K562 (cell line): ENCODE measurements at regions not wholly inside any gene's neighbourhood (a gene's known extent, or its start where the extent isn't known, plus 50 kb on each side); places are given as distances from the start of the nearest gene placed in this dataset.

ENCODE experiments used
- ATAC-seq: fragments of 200-7000 bp; cut with Tn5 transposase; 3 replicates; pipeline ENCODE4 v1.9.1; 2020; ENCODE audit warnings: moderate library complexity
- BruUV-seq: library from RNA; stranded (reverse); fragments of 400-500 nt; replicated peaks from 2 replicates; lab custom pipeline; 2021; lab: Mats Ljungman, UMichigan
- CTCF ChIA-PET: fragments of 300-600 bp; formaldehyde crosslinking; extraction: SDS; loops from one replicate; lab custom pipeline; 2021; ENCODE audit warnings: low intra/inter-chr PET ratio; lab: Yijun Ruan, JAX
- POLR2A ChIA-PET: fragments of 300-600, 350-650 bp; sonication (Branson Sonifier 250); formaldehyde crosslinking; extraction: SDS; loops from one replicate; lab custom pipeline; 2021; ENCODE audit warnings: antibody characterized with exemption, inconsistent platforms; lab: Yijun Ruan, JAX
- DNase-seq, 4 experiments: peaks; one replicate each; pipeline versions ENCODE4 v3.0.0 to v3.0.0-alpha.2; 2011 to 2018; ENCODE audit warnings: low spot score in 3 of 4, mixed read lengths in 3 of 4; ENCODE audit errors: extremely low read depth in 1 of 4
- FAIRE-seq: peaks from 2 replicates; lab custom pipeline; 2011; peaks lifted over from hg19 to GRCh38; lab: Jason Lieb, UNC
- H2AFZ ChIP-seq: 2 replicates; pipeline ENCODE4 v1.6.0; 2011; ENCODE audit warnings: low read depth, low read length, control low read depth, inconsistent platforms
- H3K27ac ChIP-seq: fragments of 200-600 bp; 3 replicates; pipeline ENCODE4 v1.8.0; 2011; ENCODE audit warnings: low read depth, mild to moderate bottlenecking, control low read depth, inconsistent platforms, low read length, moderate library complexity, mixed read lengths; ENCODE audit errors: extremely low read depth
- H3K27me3 ChIP-seq, 2 experiments: fragments of 300-600 bp in 1 of 2; 2 replicates in 1 of 2; 3 replicates in 1 of 2; pipeline versions ENCODE4 v1.6.0 to v1.8.0; 2011; ENCODE audit warnings: inconsistent platforms in 2 of 2, low read length in 2 of 2, mild to moderate bottlenecking in 1 of 2, mixed read lengths in 1 of 2, moderate library complexity in 1 of 2; ENCODE audit not compliant: control insufficient read depth in 2 of 2, insufficient read depth in 2 of 2
- H3K36me3 ChIP-seq: fragments of 300-600 bp; 3 replicates; pipeline ENCODE4 v1.8.0; 2011; ENCODE audit warnings: mild to moderate bottlenecking, low read length, inconsistent platforms; ENCODE audit not compliant: control insufficient read depth, insufficient read depth
- H3K4me1 ChIP-seq, 2 experiments: fragments of 200-600 bp in 1 of 2; replicated peaks in 1 of 2; 2 replicates in 1 of 2; 3 replicates in 1 of 2; pipeline versions ENCODE4 v1.5.1 to v1.8.0; 2011; ENCODE audit warnings: inconsistent platforms in 2 of 2, low read length in 2 of 2, mild to moderate bottlenecking in 1 of 2, mixed read lengths in 1 of 2, moderate library complexity in 1 of 2; ENCODE audit not compliant: control insufficient read depth in 2 of 2, insufficient read depth in 2 of 2
- H3K4me2 ChIP-seq: 2 replicates; pipeline ENCODE4 v1.6.1; 2011; ENCODE audit warnings: low read length, control low read depth, inconsistent platforms, mixed read lengths; ENCODE audit not compliant: insufficient read depth
- H3K4me3 ChIP-seq: fragments of 200-600 bp; sonication (generic), shearing (Covaris generic); 2 replicates; pipeline ENCODE4 v1.5.1; 2016; ENCODE audit warnings: control low read depth, inconsistent platforms
- H3K79me2 ChIP-seq: fragments of 200-600 bp; 3 replicates; pipeline ENCODE4 v1.8.0; 2011; ENCODE audit warnings: low read length, inconsistent platforms; ENCODE audit not compliant: control insufficient read depth, insufficient read depth
- H3K9ac ChIP-seq, 2 experiments: 2 replicates each; pipeline versions ENCODE4 v1.6.0 to v1.6.1; 2011; ENCODE audit warnings: low read depth in 2 of 2, low read length in 2 of 2, control low read depth in 1 of 2, inconsistent platforms in 1 of 2, mild to moderate bottlenecking in 1 of 2, mixed read lengths in 1 of 2; ENCODE audit not compliant: insufficient read depth in 1 of 2
- H3K9me1 ChIP-seq: one replicate; pipeline ENCODE4 v1.6.0; 2011; ENCODE audit warnings: inconsistent platforms, mild to moderate bottlenecking, low read length, moderate library complexity; ENCODE audit not compliant: control insufficient read depth, insufficient read depth
- H3K9me3 ChIP-seq: replicated peaks from 2 replicates; pipeline ENCODE4 v1.5.1; 2011; ENCODE audit warnings: low read depth, low read length, inconsistent platforms; ENCODE audit not compliant: control insufficient read depth, insufficient read depth
- H4K20me1 ChIP-seq: replicated peaks from 2 replicates; pipeline ENCODE4 v1.6.1; 2011; ENCODE audit warnings: low read length, inconsistent platforms, mixed read lengths; ENCODE audit not compliant: control insufficient read depth, insufficient read depth
- ATF4 ChIP-seq: fragments of 450-650 bp; formaldehyde crosslinking; IDR thresholded peaks from 2 replicates; pipeline ENCODE4 v1.4.0; 2022; ENCODE audit warnings: mild to moderate bottlenecking, moderate library complexity
- BRD9 ChIP-seq: fragments of 450-650 bp; IDR thresholded peaks from 2 replicates; pipeline ENCODE4 v1.6.1; 2018; ENCODE audit warnings: low read depth; ENCODE audit not compliant: partially characterized antibody
- CCAR2 ChIP-seq: fragments of 200-400 bp; formaldehyde crosslinking; IDR thresholded peaks from 2 replicates; pipeline ENCODE4 v1.6.1; 2017; ENCODE audit warnings: mild to moderate bottlenecking, low read depth, low read length
- DIDO1 ChIP-seq: fragments of 450-650 bp; IDR thresholded peaks from 2 replicates; pipeline ENCODE4 v1.6.1; 2016; ENCODE audit warnings: low read depth, missing biosample characterization, missing genetic modification characterization
- EHMT2 ChIP-seq: fragments of 450-650 bp; IDR thresholded peaks from 2 replicates; pipeline ENCODE4 v1.6.1; 2018; ENCODE audit warnings: antibody characterized with exemption
- EWSR1 ChIP-seq: fragments of 450-650 bp; IDR thresholded peaks from 2 replicates; pipeline ENCODE4 v1.6.1; 2018; ENCODE audit warnings: borderline replicate concordance, mild to moderate bottlenecking, low read depth, moderate library complexity; ENCODE audit not compliant: partially characterized antibody
- FOXA3 ChIP-seq, 2 experiments: fragments of 450-650 bp in 1 of 2; sonication (generic) in 1 of 2; formaldehyde crosslinking; IDR thresholded peaks in 1 of 2; conservative IDR thresholded peaks in 1 of 2; 2 replicates each; pipeline versions ENCODE4 v1.4.0 to v1.8.0; 2020 to 2022; ENCODE audit warnings: mild to moderate bottlenecking in 2 of 2, missing genetic modification reagents in 1 of 2
- KAT2B ChIP-seq: IDR thresholded peaks from one replicate; pipeline ENCODE4 v1.6.1; 2012; ENCODE audit warnings: low read depth, mild to moderate bottlenecking, control low read depth, inconsistent platforms, low read length, moderate library complexity
- PTRF ChIP-seq: fragments of 450-650 bp; IDR thresholded peaks from 2 replicates; pipeline ENCODE4 v1.6.1; 2016; ENCODE audit warnings: mild to moderate bottlenecking, missing genetic modification characterization, missing compliant biosample characterization
- SAFB ChIP-seq: fragments of 200-400 bp; formaldehyde crosslinking; IDR thresholded peaks from 2 replicates; pipeline ENCODE4 v1.6.1; 2017; ENCODE audit warnings: low read depth, low read length, borderline replicate concordance
- TBL1XR1 ChIP-seq, 2 experiments: IDR thresholded peaks; 2 replicates each; pipeline ENCODE4 v1.6.1; 2012; ENCODE audit warnings: improper control_type of control experiment in 2 of 2, low read length in 2 of 2, mild to moderate bottlenecking in 1 of 2
- ZBED1 ChIP-seq: IDR thresholded peaks from 2 replicates; pipeline ENCODE4 v1.6.1; 2014
- ZC3H11A ChIP-seq: IDR thresholded peaks from 2 replicates; pipeline ENCODE4 v1.6.1; 2012; ENCODE audit warnings: low read depth, low read length, improper control_type of control experiment
- ZKSCAN8 ChIP-seq: fragments of 200-800 bp; sonication (Bioruptor generic); IDR thresholded peaks from 2 replicates; pipeline ENCODE4 v1.6.1; 2016; ENCODE audit warnings: missing genetic modification characterization, missing compliant biosample characterization
- ZNF121 ChIP-seq: sonication (generic); formaldehyde crosslinking; conservative IDR thresholded peaks from 2 replicates; pipeline ENCODE4 v1.8.0; 2022; ENCODE audit warnings: missing genetic modification reagents
- ZNF639 ChIP-seq, 2 experiments: fragments of 200-800 bp in 1 of 2; sonication (Bioruptor generic) in 1 of 2; sonication (generic) in 1 of 2; formaldehyde crosslinking in 1 of 2; IDR thresholded peaks in 1 of 2; conservative IDR thresholded peaks in 1 of 2; 2 replicates each; pipeline versions ENCODE4 v1.5.0 to v1.6.1; 2016 to 2020; ENCODE audit warnings: missing compliant biosample characterization in 1 of 2, missing genetic modification characterization in 1 of 2, missing genetic modification reagents in 1 of 2
- WGBS: fragments of 100-300 bp; shearing (Covaris generic); methylation state at CpG from one replicate; pipeline ENCODE4 v1.1.6; 2016; ENCODE audit warnings: low coverage, mixed read lengths; ENCODE audit not compliant: insufficient coverage; ENCODE audit errors: missing lambda C conversion rate; 5-methylcytosine and 5-hydroxymethylcytosine counted together
- in situ Hi-C: fragments of 300-500 bp; cut with MboI; formaldehyde crosslinking; loops from 4 replicates; pipeline ENCODE4 v1.15.0; 2018; ENCODE audit warnings: inconsistent platforms, mixed read lengths
- intact Hi-C: fragments of 100-400 bp; cut with micrococcal nuclease; formaldehyde crosslinking; loops from 2 replicates; pipeline ENCODE4 v1.14.2; 2022

- Histone ChIP-seq H3K4me3 (no peak overlapping the region), H3K9ac (no peak overlapping the region), H3K9me1 (no peaks in the 10 kb centered on the region), H3K4me2 (no peak overlapping the region), H3K79me2 (no peaks in the 10 kb centered on the region), H2AFZ (no peak overlapping the region), H3K4me1 (no peaks in the 10 kb centered on the region), H3K36me3 (no peaks in the 10 kb centered on the region), H3K27ac (no peak overlapping the region), H3K9me3 (no peaks in the 10 kb centered on the region), H3K27me3 (no peaks in the 10 kb centered on the region), H4K20me1 (no peaks in the 10 kb centered on the region)
- no peak for DNase-seq
- no TSS peak for BruUV-seq
- in situ Hi-C loops = no loop called here
- POLR2A ChIA-PET = no interaction called here
- no peak for ATAC-seq
- intact Hi-C loops = no loop called here
- 0% methylated on average over 3 of the region's 3 CpGs for WGBS
- no peak for FAIRE-seq
- TF ChIP-seq ATF4 (CRISPR knock-in tag) (no peak), ZKSCAN8 (CRISPR knock-in tag) (no peak), KAT2B (no peak), ZNF121 (CRISPR knock-in tag) (no peak), FOXA3 (CRISPR knock-in tag; conservative IDR thresholded peaks at IDR 0.05 in 1 of 2, IDR thresholded peaks at IDR 0.05 in 1 of 2) (no peak), EWSR1 (no peak), ZBED1 (no peak), PTRF (tag) (no peak), EHMT2 (no peak), ZNF639 (CRISPR knock-in tag; conservative IDR thresholded peaks at IDR 0.05 in 1 of 2, IDR thresholded peaks at IDR 0.05 in 1 of 2) (no peak), TBL1XR1 (IDR thresholded peaks at IDR 0.05; ENCODE audit: low read length in 2 of 2) (no peak), CCAR2 (no peak), BRD9 (no peak), DIDO1 (tag) (no peak), ZC3H11A (no peak), SAFB (no peak)
- TF ChIP-seq, all 486 proteins: peak for 0
- CTCF ChIA-PET = no interaction called here
Observed at GRCh38 chr4:33296876-33297455, 2576.8 kb downstream of the PCDH7 start.
